ENCODE measurements at regions not wholly inside any gene's neighbourhood (a gene's known extent, or its start where the extent isn't known, plus 50 kb on each side); places are given as distances from the start of the nearest gene placed in this dataset.

DNA sequence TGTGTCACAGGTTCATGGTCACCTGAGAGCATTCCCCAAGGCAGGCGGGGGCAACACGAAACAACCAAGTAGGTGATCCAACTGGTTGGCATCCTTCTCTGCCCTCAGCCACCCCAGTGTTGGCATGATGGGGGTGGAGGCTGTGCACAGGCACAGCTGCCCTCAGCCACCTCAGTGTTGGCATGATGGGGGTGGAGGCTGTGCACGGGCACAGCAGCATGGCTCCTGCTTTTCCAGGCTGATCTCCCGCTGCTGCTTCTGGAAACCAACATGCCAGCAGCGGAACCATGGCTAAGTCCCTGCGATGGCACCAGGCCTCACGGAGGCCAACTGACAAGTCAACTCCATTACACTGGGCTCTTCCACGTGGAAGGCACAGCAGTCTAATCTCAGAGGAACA lies 447.8 kb downstream of the PTPRU start:
- Histone ChIP-seq H3K4me2 (ENCODE audit: low read length) (no peak overlapping the region), H3K27me3 (ENCODE audit: insufficient read depth, low read depth, low read length) (no peaks in the 10 kb centered on the region), H3K9me3 (ENCODE audit: low read length) (no peaks in the 10 kb centered on the region), H3K36me3 (ENCODE audit: insufficient read depth, low read length) (no peaks in the 10 kb centered on the region), H3K27ac (ENCODE audit: low read length) (peak overlapping the region; percentile 89), H4K20me1 (ENCODE audit: insufficient read depth) (no peaks in the 10 kb centered on the region), H3K9ac (ENCODE audit: low read length) (no peak overlapping the region), H3K9me2 (ENCODE audit: insufficient read depth, low read length) (no peaks in the 10 kb centered on the region), H3F3A (ENCODE audit: insufficient read depth, low read length, poor library complexity, severe bottlenecking) (peaks cover 9% of the 10 kb centered on the region), H3K4me3 (ENCODE audit: low read length) (no peak overlapping the region), H3K79me2 (replicated peaks; ENCODE audit: insufficient read depth, low read length) (no peaks in the 10 kb centered on the region), H2AFZ (ENCODE audit: low read depth, low read length) (no peak overlapping the region)
- no peak for TF ChIP-seq SMC3 (conservative IDR thresholded peaks at IDR 0.05; ENCODE audit: poor library complexity)
- no peak for TF ChIP-seq EP300 (conservative IDR thresholded peaks at IDR 0.05; ENCODE audit: poor library complexity, severe bottlenecking)
- TF ChIP-seq EZH2 (IDR thresholded peaks at IDR 0.05; ENCODE audit: borderline replicate concordance, insufficient read depth, low read length, poor library complexity, severe bottlenecking), result no peak
- no peak for TF ChIP-seq RAD21 (conservative IDR thresholded peaks at IDR 0.05)
- no peak for TF ChIP-seq REST (IDR thresholded peaks at IDR 0.05; ENCODE audit: borderline replicate concordance)
- TF ChIP-seq TAF1 (IDR thresholded peaks at IDR 0.05; ENCODE audit: low read depth), result no peak

DNA sequence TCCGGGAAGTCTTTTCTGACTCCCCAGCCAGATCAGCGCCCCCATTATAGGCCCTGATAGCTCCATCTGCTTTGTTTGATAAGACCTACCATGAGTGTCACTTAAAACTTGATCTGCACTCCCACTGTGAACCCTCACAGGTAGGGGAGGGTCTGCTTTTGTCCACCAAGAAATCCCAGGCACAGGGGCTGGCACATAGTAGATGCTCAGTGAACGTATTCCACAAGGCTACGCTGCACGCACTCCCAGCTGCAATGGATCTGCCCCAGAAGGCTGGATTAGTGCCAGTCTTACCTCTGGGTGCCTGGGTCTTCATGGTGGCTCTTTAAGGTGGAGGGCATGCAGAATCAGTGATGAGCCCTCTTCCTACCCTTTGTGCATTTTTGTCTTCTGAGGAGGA lies 447.1 kb downstream of the PTPRU start:
- H3K36me3 ChIP-seq (ENCODE audit: insufficient read depth, low read length), result no peaks in the 10 kb centered on the region
- H3K9ac ChIP-seq (ENCODE audit: low read length), result peak overlapping the region; percentile 66
- no peak overlapping the region for H2AFZ ChIP-seq (ENCODE audit: low read depth, low read length)
- TF ChIP-seq REST (IDR thresholded peaks at IDR 0.05; ENCODE audit: borderline replicate concordance), result no peak
- TF ChIP-seq RAD21 (conservative IDR thresholded peaks at IDR 0.05), result no peak
- no peak for TF ChIP-seq EZH2 (IDR thresholded peaks at IDR 0.05; ENCODE audit: borderline replicate concordance, insufficient read depth, low read length, poor library complexity, severe bottlenecking)
- no peak for TF ChIP-seq EP300 (conservative IDR thresholded peaks at IDR 0.05; ENCODE audit: poor library complexity, severe bottlenecking)
- TF ChIP-seq TAF1 (IDR thresholded peaks at IDR 0.05; ENCODE audit: low read depth), result no peak
- TF ChIP-seq, protein P1, sequence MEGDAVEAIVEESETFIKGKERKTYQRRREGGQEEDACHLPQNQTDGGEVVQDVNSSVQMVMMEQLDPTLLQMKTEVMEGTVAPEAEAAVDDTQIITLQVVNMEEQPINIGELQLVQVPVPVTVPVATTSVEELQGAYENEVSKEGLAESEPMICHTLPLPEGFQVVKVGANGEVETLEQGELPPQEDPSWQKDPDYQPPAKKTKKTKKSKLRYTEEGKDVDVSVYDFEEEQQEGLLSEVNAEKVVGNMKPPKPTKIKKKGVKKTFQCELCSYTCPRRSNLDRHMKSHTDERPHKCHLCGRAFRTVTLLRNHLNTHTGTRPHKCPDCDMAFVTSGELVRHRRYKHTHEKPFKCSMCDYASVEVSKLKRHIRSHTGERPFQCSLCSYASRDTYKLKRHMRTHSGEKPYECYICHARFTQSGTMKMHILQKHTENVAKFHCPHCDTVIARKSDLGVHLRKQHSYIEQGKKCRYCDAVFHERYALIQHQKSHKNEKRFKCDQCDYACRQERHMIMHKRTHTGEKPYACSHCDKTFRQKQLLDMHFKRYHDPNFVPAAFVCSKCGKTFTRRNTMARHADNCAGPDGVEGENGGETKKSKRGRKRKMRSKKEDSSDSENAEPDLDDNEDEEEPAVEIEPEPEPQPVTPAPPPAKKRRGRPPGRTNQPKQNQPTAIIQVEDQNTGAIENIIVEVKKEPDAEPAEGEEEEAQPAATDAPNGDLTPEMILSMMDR (IDR thresholded peaks at IDR 0.05; ENCODE audit: poor library complexity, severe bottlenecking), result no peak
- TF ChIP-seq SMC3 (conservative IDR thresholded peaks at IDR 0.05; ENCODE audit: poor library complexity), result no peak
- H3K4me3 ChIP-seq (ENCODE audit: low read length), result no peak overlapping the region
- H3K79me2 ChIP-seq (replicated peaks; ENCODE audit: insufficient read depth, low read length), result no peaks in the 10 kb centered on the region
- peaks cover 9% of the 10 kb centered on the region for H3F3A ChIP-seq (ENCODE audit: insufficient read depth, low read length, poor library complexity, severe bottlenecking)
- H3K27me3 ChIP-seq (ENCODE audit: insufficient read depth, low read depth, low read length), result no peaks in the 10 kb centered on the region
- no peaks in the 10 kb centered on the region for H3K9me3 ChIP-seq (ENCODE audit: low read length)
- no peak overlapping the region for H3K4me2 ChIP-seq (ENCODE audit: low read length)
- no peaks in the 10 kb centered on the region for H3K9me2 ChIP-seq (ENCODE audit: insufficient read depth, low read length)
- no peaks in the 10 kb centered on the region for H4K20me1 ChIP-seq (ENCODE audit: insufficient read depth)
- peak overlapping the region; percentile 89 for H3K27ac ChIP-seq (ENCODE audit: low read length)

All from neural cell (in vitro differentiated cells).